Endothelial cell of umbilical vein (primary cell): ENCODE measurements at regions not wholly inside any gene's neighbourhood (a gene's known extent, or its start where the extent isn't known, plus 50 kb on each side); places are given as distances from the start of the nearest gene placed in this dataset.

Source experiments
- BruUV-seq: library from RNA; stranded (reverse); fragments of 400-500 nt; replicated peaks from 2 replicates; lab custom pipeline; 2021; lab: Mats Ljungman, UMichigan
- CTCF ChIA-PET: fragments of 300-600, 350-600 bp; sonication (Branson Sonifier 250); formaldehyde crosslinking; loops from one replicate; lab custom pipeline; 2021; ENCODE audit warnings: antibody characterized with exemption, inconsistent platforms; lab: Charles Lee
- POLR2A ChIA-PET: fragments of 300-600, 350-600 bp; sonication (Branson Sonifier 250); formaldehyde crosslinking; loops from one replicate; lab custom pipeline; 2021; ENCODE audit warnings: antibody characterized with exemption, inconsistent platforms; lab: Charles Lee
- DNase-seq: peaks from one replicate; pipeline ENCODE4 v3.0.0-alpha.2; 2011; ENCODE audit warnings: low read depth, low spot score
- FAIRE-seq: peaks from 2 replicates; lab custom pipeline; 2011; peaks lifted over from hg19 to GRCh38; lab: Jason Lieb, UNC
- H2AFZ ChIP-seq: 2 replicates; pipeline ENCODE4 v1.6.0; 2012; ENCODE audit warnings: low read depth, low read length, control low read depth, inconsistent platforms
- H3K27ac ChIP-seq: 2 replicates; pipeline ENCODE4 v1.5.1; 2011; ENCODE audit warnings: low read depth, mild to moderate bottlenecking, control low read depth, low read length, moderate library complexity; ENCODE audit not compliant: insufficient read depth
- H3K27me3 ChIP-seq, 2 experiments: 2 replicates each; pipeline versions ENCODE4 v1.6.0 to v1.6.1; 2011; ENCODE audit warnings: low read length in 2 of 2, mixed read lengths in 1 of 2; ENCODE audit not compliant: control insufficient read depth in 2 of 2, insufficient read depth in 2 of 2
- H3K36me3 ChIP-seq, 2 experiments: 2 replicates in 1 of 2; 3 replicates in 1 of 2; pipeline ENCODE4 v1.5.1; 2011; ENCODE audit warnings: low read length in 2 of 2, mild to moderate bottlenecking in 1 of 2, moderate library complexity in 1 of 2; ENCODE audit not compliant: control insufficient read depth in 2 of 2, insufficient read depth in 2 of 2; ENCODE audit errors: extremely low read depth in 1 of 2
- H3K4me1 ChIP-seq: 3 replicates; pipeline ENCODE4 v1.5.1; 2011; ENCODE audit warnings: mild to moderate bottlenecking, low read length; ENCODE audit not compliant: control insufficient read depth, insufficient read depth; ENCODE audit errors: extremely low read depth
- H3K4me2 ChIP-seq: 2 replicates; pipeline ENCODE4 v1.6.1; 2011; ENCODE audit warnings: low read length, control low read depth, mixed read lengths; ENCODE audit not compliant: insufficient read depth
- H3K4me3 ChIP-seq, 3 experiments: fragments of 200-600 bp in 1 of 3; sonication (generic), shearing (Covaris generic) in 1 of 3; replicated peaks in 1 of 3; 2 replicates each; pipeline ENCODE4 v1.5.1; 2011 to 2016; ENCODE audit warnings: control low read depth in 3 of 3, low read length in 3 of 3, mild to moderate bottlenecking in 2 of 3, inconsistent platforms in 1 of 3, low read depth in 1 of 3, moderate library complexity in 1 of 3; ENCODE audit not compliant: insufficient read depth in 1 of 3
- H3K79me2 ChIP-seq: 2 replicates; pipeline ENCODE4 v1.6.0; 2012; ENCODE audit warnings: low read length, inconsistent platforms; ENCODE audit not compliant: control insufficient read depth, insufficient read depth
- H3K9ac ChIP-seq: replicated peaks from 2 replicates; pipeline ENCODE3; 2011; ENCODE audit warnings: low read length, control low read depth; ENCODE audit not compliant: insufficient read depth; ENCODE audit errors: extremely low read depth
- H3K9me1 ChIP-seq: replicated peaks from 3 replicates; pipeline ENCODE4 v1.6.0; 2011; ENCODE audit warnings: mild to moderate bottlenecking, low read length; ENCODE audit not compliant: control insufficient read depth, insufficient read depth; ENCODE audit errors: extremely low read depth
- H3K9me3 ChIP-seq: replicated peaks from 2 replicates; pipeline ENCODE4 v1.5.1; 2012; ENCODE audit warnings: low read length, inconsistent platforms; ENCODE audit not compliant: control insufficient read depth, insufficient read depth
- H4K20me1 ChIP-seq: replicated peaks from 2 replicates; pipeline ENCODE3; 2011; ENCODE audit warnings: mild to moderate bottlenecking, low read length; ENCODE audit not compliant: control insufficient read depth, insufficient read depth; ENCODE audit errors: extremely low read depth
- EZH2 ChIP-seq: IDR thresholded peaks from 2 replicates; pipeline ENCODE4 v1.6.1; 2012; ENCODE audit warnings: borderline replicate concordance, low read depth, mild to moderate bottlenecking, moderate library complexity, low read length, inconsistent platforms; ENCODE audit not compliant: severe bottlenecking
- FOS ChIP-seq: IDR thresholded peaks from 2 replicates; pipeline ENCODE4 v1.6.1; 2011; ENCODE audit warnings: mild to moderate bottlenecking, low read length, moderate library complexity, borderline replicate concordance; ENCODE audit not compliant: insufficient read depth
- GATA2 ChIP-seq: IDR thresholded peaks from 2 replicates; pipeline ENCODE4 v1.7.0; 2011; ENCODE audit warnings: low read depth, mild to moderate bottlenecking, moderate library complexity, mixed read lengths, low read length; ENCODE audit not compliant: insufficient read length, insufficient read depth
- JUN ChIP-seq: IDR thresholded peaks from 2 replicates; pipeline ENCODE4 v1.6.1; 2011; ENCODE audit warnings: borderline replicate concordance, low read depth; ENCODE audit not compliant: insufficient read length, insufficient read depth
- MAX ChIP-seq: IDR thresholded peaks from 2 replicates; pipeline ENCODE4 v1.6.1; 2011; ENCODE audit not compliant: insufficient read depth, insufficient read length
- MYC ChIP-seq: IDR thresholded peaks from one replicate; pipeline ENCODE4 v1.6.1; 2011; ENCODE audit warnings: mild to moderate bottlenecking, low read depth, low read length
- POLR2A ChIP-seq: IDR thresholded peaks from 2 replicates; pipeline ENCODE4 v1.6.1; 2012; ENCODE audit warnings: low read depth, mild to moderate bottlenecking, control low read depth, low read length
- POLR2AphosphoS5 ChIP-seq: IDR thresholded peaks from 2 replicates; pipeline ENCODE4 v1.6.1; 2012; ENCODE audit warnings: low read depth, mild to moderate bottlenecking, control low read depth, low read length, moderate library complexity; ENCODE audit not compliant: insufficient read depth
- dilution Hi-C: fragments of 300-500 bp; cut with MboI; formaldehyde crosslinking; loops from one replicate; pipeline ENCODE4 v1.15.0; 2019; ENCODE audit warnings: low sequenced_read_pairs; ENCODE audit not compliant: extremely low pct_ligation_motif_present
- intact Hi-C: fragments of 100-400 bp; cut with micrococcal nuclease; formaldehyde crosslinking; loops from one replicate; pipeline ENCODE4 v1.10.0; 2022
- TF ChIP-seq, protein P1 (sequence below), 2 donors: IDR thresholded peaks; 1 replicate in 1 of 2; 2 replicates in 1 of 2; pipeline ENCODE4 v1.5.1; 2011; ENCODE audit warnings: low read length in 2 of 2, mild to moderate bottlenecking in 2 of 2, moderate library complexity in 2 of 2, control low read depth in 1 of 2, inconsistent platforms in 1 of 2, low read depth in 1 of 2; ENCODE audit not compliant: insufficient read depth in 1 of 2; ENCODE audit errors: extremely low read depth in 1 of 2

DNA sequence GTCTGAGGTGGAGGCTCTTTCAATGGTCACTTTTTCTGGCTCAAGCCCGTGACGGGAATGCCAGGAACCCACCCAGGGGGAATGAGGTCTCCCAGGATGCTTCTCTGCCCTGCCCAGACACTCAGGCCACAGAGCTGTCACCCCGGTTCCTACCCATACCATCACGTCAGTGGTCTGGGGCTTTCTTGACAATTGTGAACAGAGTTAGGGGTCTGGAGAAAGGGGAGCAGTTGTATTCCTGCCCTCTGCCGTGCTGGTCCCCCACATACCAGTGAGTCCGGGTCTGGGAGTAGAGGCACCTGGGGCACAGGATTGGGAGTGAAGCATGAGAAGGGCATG, 97.2 kb downstream of the B3GNT2 start:
- Histone ChIP-seq H3K9ac (no peak overlapping the region), H2AFZ (no peak overlapping the region), H3K79me2 (no peaks in the 10 kb centered on the region), H4K20me1 (no peaks in the 10 kb centered on the region), H3K4me1 (no peaks in the 10 kb centered on the region), H3K36me3 (no peaks in the 10 kb centered on the region), H3K9me1 (no peaks in the 10 kb centered on the region), H3K4me3 (no peak overlapping the region), H3K4me2 (no peak overlapping the region), H3K27me3 (no peaks in the 10 kb centered on the region), H3K27ac (no peak overlapping the region), H3K9me3 (no peaks in the 10 kb centered on the region)
- intact Hi-C loops (no loop called here), dilution Hi-C loops (no loop called here)
- no TSS peak for BruUV-seq
- FAIRE-seq (no peak), DNase-seq (no peak)
- no peak for TF ChIP-seq POLR2A
- no peak for TF ChIP-seq MYC
- no peak for TF ChIP-seq FOS
- no peak for TF ChIP-seq POLR2AphosphoS5
- POLR2A ChIA-PET: interaction anchor here (0.6 kb wide), 1 partner anchor 26 kb away, joined by 5 read pairs; no protein-coding TSS in a partner anchor
- CTCF ChIA-PET: no interaction called here

DNA sequence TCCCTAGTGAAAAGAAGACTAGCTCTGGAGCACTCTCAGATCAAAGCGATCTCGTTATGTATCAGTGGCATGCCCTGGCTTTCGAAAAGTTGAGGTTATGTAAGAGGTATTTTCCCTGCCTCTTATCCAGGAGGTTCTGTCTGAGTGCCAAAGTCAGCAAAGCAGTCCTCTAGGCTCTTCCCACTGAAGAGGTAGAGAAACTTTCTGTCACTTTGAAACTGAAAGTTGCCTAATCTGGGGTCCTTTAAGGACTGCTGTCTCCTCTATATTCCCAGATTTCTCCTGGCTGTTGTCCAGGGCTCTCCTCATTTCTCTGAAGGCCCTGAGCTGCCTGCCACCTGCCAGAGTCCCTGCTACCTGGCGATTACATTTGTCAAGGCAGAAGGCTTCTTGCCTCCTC, 96.3 kb downstream of the B3GNT2 start:
- H4K20me1 ChIP-seq: no peaks in the 10 kb centered on the region
- DNase-seq (no peak), FAIRE-seq (peak; percentile 12)
- no TSS peak for BruUV-seq
- dilution Hi-C loops (no loop called here), intact Hi-C loops (no loop called here)
- no peaks in the 10 kb centered on the region for H3K9me3 ChIP-seq
- H3K36me3 ChIP-seq: no peaks in the 10 kb centered on the region
- no peaks in the 10 kb centered on the region for H3K4me1 ChIP-seq
- H3K27me3 ChIP-seq: no peaks in the 10 kb centered on the region
- no peak overlapping the region for H2AFZ ChIP-seq
- H3K79me2 ChIP-seq: no peaks in the 10 kb centered on the region
- no peak overlapping the region for H3K9ac ChIP-seq
- H3K4me2 ChIP-seq: no peak overlapping the region
- ChIA-PET CTCF (no interaction called here), POLR2A (no interaction called here)
- H3K4me3 ChIP-seq: no peak overlapping the region
- no peak overlapping the region for H3K27ac ChIP-seq
- TF ChIP-seq POLR2AphosphoS5 (no peak), MAX (no peak), GATA2 (no peak), EZH2 (no peak), MYC (no peak), FOS (no peak), JUN (no peak), POLR2A (no peak)
- TF ChIP-seq, protein P1, sequence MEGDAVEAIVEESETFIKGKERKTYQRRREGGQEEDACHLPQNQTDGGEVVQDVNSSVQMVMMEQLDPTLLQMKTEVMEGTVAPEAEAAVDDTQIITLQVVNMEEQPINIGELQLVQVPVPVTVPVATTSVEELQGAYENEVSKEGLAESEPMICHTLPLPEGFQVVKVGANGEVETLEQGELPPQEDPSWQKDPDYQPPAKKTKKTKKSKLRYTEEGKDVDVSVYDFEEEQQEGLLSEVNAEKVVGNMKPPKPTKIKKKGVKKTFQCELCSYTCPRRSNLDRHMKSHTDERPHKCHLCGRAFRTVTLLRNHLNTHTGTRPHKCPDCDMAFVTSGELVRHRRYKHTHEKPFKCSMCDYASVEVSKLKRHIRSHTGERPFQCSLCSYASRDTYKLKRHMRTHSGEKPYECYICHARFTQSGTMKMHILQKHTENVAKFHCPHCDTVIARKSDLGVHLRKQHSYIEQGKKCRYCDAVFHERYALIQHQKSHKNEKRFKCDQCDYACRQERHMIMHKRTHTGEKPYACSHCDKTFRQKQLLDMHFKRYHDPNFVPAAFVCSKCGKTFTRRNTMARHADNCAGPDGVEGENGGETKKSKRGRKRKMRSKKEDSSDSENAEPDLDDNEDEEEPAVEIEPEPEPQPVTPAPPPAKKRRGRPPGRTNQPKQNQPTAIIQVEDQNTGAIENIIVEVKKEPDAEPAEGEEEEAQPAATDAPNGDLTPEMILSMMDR (IDR thresholded peaks at IDR 0.05; ENCODE audit: extremely low read depth in 1 of 2, insufficient read depth in 1 of 2, low read depth in 1 of 2, low read length in 2 of 2): no peak
- no peaks in the 10 kb centered on the region for H3K9me1 ChIP-seq
